OCI-LY7 (cell line): ENCODE measurements at regions not wholly inside any gene's neighbourhood (a gene's known extent, or its start where the extent isn't known, plus 50 kb on each side); places are given as distances from the start of the nearest gene placed in this dataset.

Source experiments
- BruUV-seq: library from RNA; stranded (reverse); fragments of 400-500 nt; replicated peaks from 2 replicates; lab custom pipeline; 2021; lab: Mats Ljungman, UMichigan
- CTCF ChIA-PET: fragments of 300-600 bp; sonication (Branson Sonifier 250); formaldehyde crosslinking; loops from one replicate; lab custom pipeline; 2022; ENCODE audit warnings: antibody characterized with exemption; ENCODE audit not compliant: unreplicated experiment; lab: Charles Lee
- POLR2A ChIA-PET: fragments of 300-600 bp; sonication (Branson Sonifier 250); formaldehyde crosslinking; loops from one replicate; lab custom pipeline; 2022; ENCODE audit warnings: antibody characterized with exemption; lab: Charles Lee
- DNase-seq: peaks from one replicate; pipeline ENCODE4 v3.0.0-alpha.2; 2015; ENCODE audit warnings: low spot score
- H2AFZ ChIP-seq: fragments of 200-600 bp; sonication (generic), shearing (Covaris generic); 2 replicates; pipeline ENCODE4 v1.6.1; 2014; ENCODE audit warnings: mild to moderate bottlenecking, antibody characterized with exemption, low read length, moderate library complexity
- H3K27ac ChIP-seq: fragments of 200-600 bp; sonication (generic); 2 replicates; pipeline ENCODE4 v1.5.1; 2014; ENCODE audit warnings: mixed run types, low read depth, mild to moderate bottlenecking, moderate library complexity, low read length, inconsistent platforms; ENCODE audit not compliant: poor library complexity, severe bottlenecking
- H3K36me3 ChIP-seq: fragments of 200-600 bp; sonication (generic); 2 replicates; pipeline ENCODE4 v1.6.1; 2014; ENCODE audit warnings: mild to moderate bottlenecking, antibody characterized with exemption, low read length, moderate library complexity, mixed read lengths; ENCODE audit not compliant: insufficient read depth
- H3K4me1 ChIP-seq: fragments of 200-600 bp; sonication (generic); 2 replicates; pipeline ENCODE4 v1.5.1; 2014; ENCODE audit warnings: mild to moderate bottlenecking, low read length; ENCODE audit not compliant: insufficient read depth, poor library complexity, severe bottlenecking
- H3K4me2 ChIP-seq: fragments of 200-600 bp; sonication (generic); 2 replicates; pipeline ENCODE4 v1.6.1; 2014; ENCODE audit warnings: mild to moderate bottlenecking, low read length
- H3K4me3 ChIP-seq: fragments of 200-600 bp; sonication (generic); 2 replicates; pipeline ENCODE4 v1.5.1; 2014; ENCODE audit warnings: mild to moderate bottlenecking, low read depth, low read length; ENCODE audit not compliant: poor library complexity, severe bottlenecking
- H3K79me2 ChIP-seq: fragments of 200-600 bp; sonication (generic); 2 replicates; pipeline ENCODE4 v1.6.1; 2016; ENCODE audit warnings: low read depth, mild to moderate bottlenecking, low read length, moderate library complexity, mixed read lengths; ENCODE audit not compliant: insufficient read depth
- H3K9me2 ChIP-seq: fragments of 200-600 bp; sonication (generic); 2 replicates; pipeline ENCODE4 v1.6.1; 2016; ENCODE audit warnings: mild to moderate bottlenecking, low read length, mixed read lengths; ENCODE audit not compliant: insufficient read depth
- H3K9me3 ChIP-seq: fragments of 200-600 bp; sonication (generic); 2 replicates; pipeline ENCODE4 v1.6.1; 2014; ENCODE audit warnings: mild to moderate bottlenecking, mixed run types, low read length, mixed read lengths
- H4K20me1 ChIP-seq: fragments of 200-600 bp; sonication (generic); 2 replicates; pipeline ENCODE4 v1.6.1; 2014; ENCODE audit warnings: mild to moderate bottlenecking, antibody characterized with exemption, low read length, moderate library complexity, mixed read lengths; ENCODE audit not compliant: insufficient read depth
- CTCF ChIP-seq: fragments of 200-600 bp; sonication (generic); conservative IDR thresholded peaks from 2 replicates; pipeline ENCODE4 v1.5.1; 2014; ENCODE audit warnings: mild to moderate bottlenecking, antibody characterized with exemption, low read length, moderate library complexity, mixed read lengths
- EZH2phosphoT487 ChIP-seq: fragments of 200-600 bp; sonication (generic); IDR thresholded peaks from 2 replicates; pipeline ENCODE4 v1.6.1; 2018; ENCODE audit warnings: low read depth, borderline replicate concordance, mild to moderate bottlenecking, mixed run types, antibody characterized with exemption, low read length, moderate library complexity, mixed read lengths
- intact Hi-C: fragments of 100-400 bp; cut with micrococcal nuclease; formaldehyde crosslinking; loops from one replicate; pipeline ENCODE4 v1.10.0; 2022; ENCODE audit not compliant: unreplicated experiment

- DNase-seq, result no peak
- H3K4me3 ChIP-seq, result no peak overlapping the region
- no peak overlapping the region for H2AFZ ChIP-seq
- H4K20me1 ChIP-seq, result no peaks in the 10 kb centered on the region
- H3K9me3 ChIP-seq, result no peaks in the 10 kb centered on the region
- ChIA-PET CTCF (no interaction called here), POLR2A (no interaction called here)
- H3K9me2 ChIP-seq, result no peaks in the 10 kb centered on the region
- no peak overlapping the region for H3K4me2 ChIP-seq
- H3K4me1 ChIP-seq, result no peaks in the 10 kb centered on the region
- H3K79me2 ChIP-seq, result no peaks in the 10 kb centered on the region
- intact Hi-C loops, result no loop called here
- BruUV-seq, result no TSS peak
- no peak for TF ChIP-seq CTCF
- no peak for TF ChIP-seq EZH2phosphoT487
- H3K36me3 ChIP-seq, result no peaks in the 10 kb centered on the region
- H3K27ac ChIP-seq, result no peak overlapping the region
These were observed 344.8 kb upstream of the HS6ST1 start for GRCh38 chr2:128663371-128664050.

DNA sequence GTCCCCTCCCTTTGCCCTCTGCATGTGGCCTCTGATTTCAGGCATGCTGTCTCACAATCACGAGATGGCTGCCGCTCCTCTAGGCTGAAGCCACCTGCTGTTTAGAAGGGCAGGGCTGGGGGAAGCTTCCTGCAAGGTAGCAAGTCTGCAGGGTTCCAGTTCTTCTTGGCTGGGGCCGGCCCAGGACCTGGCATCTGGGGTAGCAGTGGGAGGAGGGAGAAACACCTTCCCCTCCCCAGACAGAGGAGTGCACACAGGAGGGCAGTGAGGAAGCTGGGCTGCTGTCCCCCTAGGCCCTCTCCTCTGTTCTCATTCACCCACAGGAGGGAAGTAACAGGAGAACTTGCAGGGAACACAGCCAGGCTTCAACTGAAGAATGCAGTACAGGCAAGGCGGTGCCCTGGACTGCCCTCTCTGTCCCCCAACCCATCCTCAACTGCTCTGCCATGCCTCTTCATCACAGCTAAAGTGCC is 345.9 kb upstream of the HS6ST1 start:
- POLR2A ChIA-PET, result no interaction called here
- no peak overlapping the region for H3K4me3 ChIP-seq
- no TSS peak for BruUV-seq
- H3K9me2 ChIP-seq, result no peaks in the 10 kb centered on the region
- no peaks in the 10 kb centered on the region for H3K4me1 ChIP-seq
- DNase-seq, result peak; percentile 4
- H3K9me3 ChIP-seq, result no peaks in the 10 kb centered on the region
- no peak overlapping the region for H3K27ac ChIP-seq
- H3K79me2 ChIP-seq, result no peaks in the 10 kb centered on the region
- intact Hi-C loops, result no loop called here
- CTCF ChIA-PET, result no interaction called here
- H2AFZ ChIP-seq, result no peak overlapping the region; the same call in 1 of the 2 replicates
- no peaks in the 10 kb centered on the region for H3K36me3 ChIP-seq
- H3K4me2 ChIP-seq, result no peak overlapping the region
- no peaks in the 10 kb centered on the region for H4K20me1 ChIP-seq
- TF ChIP-seq CTCF (no peak), EZH2phosphoT487 (no peak)

- H3K4me3 ChIP-seq, result no peak overlapping the region
- H4K20me1 ChIP-seq, result no peaks in the 10 kb centered on the region
- H3K9me3 ChIP-seq, result no peaks in the 10 kb centered on the region
- H3K79me2 ChIP-seq, result no peaks in the 10 kb centered on the region
- no peaks in the 10 kb centered on the region for H3K9me2 ChIP-seq
- BruUV-seq, result no TSS peak
- H3K36me3 ChIP-seq, result no peaks in the 10 kb centered on the region
- H3K4me2 ChIP-seq, result no peak overlapping the region
- intact Hi-C loops, result no loop called here
- H3K27ac ChIP-seq, result no peak overlapping the region
- no peak for TF ChIP-seq CTCF
- TF ChIP-seq EZH2phosphoT487, result no peak
- H2AFZ ChIP-seq, result no peak overlapping the region
- ChIA-PET POLR2A (no interaction called here), CTCF (no interaction called here)
- no peak for DNase-seq
- no peaks in the 10 kb centered on the region for H3K4me1 ChIP-seq
These were observed 346.4 kb upstream of the HS6ST1 start for GRCh38 chr2:128665113-128665512.
